ENCODE measurements at regions not wholly inside any gene's neighbourhood (a gene's known extent, or its start where the extent isn't known, plus 50 kb on each side); places are given as distances from the start of the nearest gene placed in this dataset.

GRCh38 chr4:180973894-180974293 lies 1269.3 kb upstream of the TENM3 start:
- Histone ChIP-seq H3K9me3 (no peaks in the 10 kb centered on the region), H3K27me3 (no peaks in the 10 kb centered on the region), H3K4me1 (no peaks in the 10 kb centered on the region), H3K4me3 (no peak overlapping the region), H3K36me3 (no peaks in the 10 kb centered on the region), H3K27ac (no peak overlapping the region)
- TF ChIP-seq POLR2AphosphoS5 (IDR thresholded peaks at IDR 0.05) (no peak), CTCF (IDR thresholded peaks at IDR 0.05) (no peak), EP300 (IDR thresholded peaks at IDR 0.05) (no peak), POLR2A (IDR thresholded peaks at IDR 0.05) (no peak)
- WGBS: 86% methylated on average over 4 of the region's 4 CpGs
- DNase-seq (ENCODE audit: low spot score in 2 of 2): no peak

- no peak overlapping the region for H3K4me3 ChIP-seq
- DNase-seq (ENCODE audit: low spot score in 2 of 2): no peak
- TF ChIP-seq POLR2A (IDR thresholded peaks at IDR 0.05) (no peak), POLR2AphosphoS5 (IDR thresholded peaks at IDR 0.05) (no peak), CTCF (IDR thresholded peaks at IDR 0.05) (no peak), EP300 (IDR thresholded peaks at IDR 0.05) (no peak)
- H3K4me1 ChIP-seq: no peaks in the 10 kb centered on the region
- no peaks in the 10 kb centered on the region for H3K27me3 ChIP-seq
- no peaks in the 10 kb centered on the region for H3K9me3 ChIP-seq
- H3K27ac ChIP-seq: no peak overlapping the region
- 74% methylated on average over 3 of the region's 3 CpGs for WGBS
- H3K36me3 ChIP-seq: no peaks in the 10 kb centered on the region
Measured at GRCh38 chr4:180990931-180991330, 1252.3 kb upstream of the TENM3 start.

GRCh38 chr4:180993244-180993836 lies 1249.9 kb upstream of the TENM3 start:
- Histone ChIP-seq H3K27me3 (no peaks in the 10 kb centered on the region), H3K4me3 (no peak overlapping the region), H3K9me3 (no peaks in the 10 kb centered on the region), H3K36me3 (no peaks in the 10 kb centered on the region), H3K27ac (no peak overlapping the region), H3K4me1 (no peaks in the 10 kb centered on the region)
- WGBS: 84% methylated on average over 1 of the region's 1 CpG
- TF ChIP-seq POLR2AphosphoS5 (IDR thresholded peaks at IDR 0.05) (no peak), EP300 (IDR thresholded peaks at IDR 0.05) (no peak), CTCF (IDR thresholded peaks at IDR 0.05) (no peak), POLR2A (IDR thresholded peaks at IDR 0.05) (no peak)
- DNase-seq (ENCODE audit: low spot score in 2 of 2): no peak

- no peak for DNase-seq (ENCODE audit: low spot score in 2 of 2)
- 64% methylated on average over 1 of the region's 1 CpG for WGBS
- H3K36me3 ChIP-seq: no peaks in the 10 kb centered on the region
- no peaks in the 10 kb centered on the region for H3K4me1 ChIP-seq
- H3K27me3 ChIP-seq: no peaks in the 10 kb centered on the region
- TF ChIP-seq POLR2A (IDR thresholded peaks at IDR 0.05): no peak
- no peak for TF ChIP-seq CTCF (IDR thresholded peaks at IDR 0.05)
- TF ChIP-seq POLR2AphosphoS5 (IDR thresholded peaks at IDR 0.05): no peak
- no peak for TF ChIP-seq EP300 (IDR thresholded peaks at IDR 0.05)
- H3K4me3 ChIP-seq: no peak overlapping the region
- H3K9me3 ChIP-seq: no peaks in the 10 kb centered on the region
- H3K27ac ChIP-seq: no peak overlapping the region
Measured at GRCh38 chr4:180994722-180995121, 1248.5 kb upstream of the TENM3 start.

- no peak for TF ChIP-seq EP300 (IDR thresholded peaks at IDR 0.05)
- no peak for TF ChIP-seq POLR2A (IDR thresholded peaks at IDR 0.05)
- TF ChIP-seq POLR2AphosphoS5 (IDR thresholded peaks at IDR 0.05): no peak
- no peak for TF ChIP-seq CTCF (IDR thresholded peaks at IDR 0.05)
- H3K9me3 ChIP-seq: no peaks in the 10 kb centered on the region
Measured at GRCh38 chr4:180999217-180999616, 1244.0 kb upstream of the TENM3 start.

More at GRCh38 chr4:180999217-180999616, 1244.0 kb upstream of the TENM3 start:
- H3K4me3 ChIP-seq: no peak overlapping the region
- H3K27ac ChIP-seq: no peak overlapping the region
- H3K27me3 ChIP-seq: no peaks in the 10 kb centered on the region
- WGBS: 19% methylated on average over 2 of the region's 2 CpGs
- H3K4me1 ChIP-seq: no peaks in the 10 kb centered on the region
- DNase-seq (ENCODE audit: low spot score in 2 of 2): no peak
- no peaks in the 10 kb centered on the region for H3K36me3 ChIP-seq
